Stimulated activated memory B cell treated with anti-CD40 and anti-IgM and Interleukin-4, amounts not matched to agents 10 μg/mL and 1 μg/mL and 100 μg/mL, for 72 hours (primary cell): ENCODE measurements at regions not wholly inside any gene's neighbourhood (a gene's known extent, or its start where the extent isn't known, plus 50 kb on each side); places are given as distances from the start of the nearest gene placed in this dataset.
"Not testable (repeated sequence)": the region's sequence is repeated elsewhere in the genome, so short reads cannot be mapped to it uniquely, and the experiment has no call there.

Source experiments
- ATAC-seq: fragments of 150-1000 bp; cut with Tn5 transposase; 2 replicates; pipeline ENCODE4 v1.10.0; 2021
- H3K27ac Mint-ChIP-seq: one replicate; pipeline ENCODE4 v1.8.0; 2022; ENCODE audit warnings: mild to moderate bottlenecking, mixed read lengths
- H3K27me3 Mint-ChIP-seq: one replicate; pipeline ENCODE4 v1.8.0; 2022; ENCODE audit warnings: mixed read lengths
- H3K36me3 Mint-ChIP-seq: one replicate; pipeline ENCODE4 v1.8.0; 2022; ENCODE audit warnings: mixed read lengths
- H3K4me1 Mint-ChIP-seq: one replicate; pipeline ENCODE4 v1.8.0; 2022; ENCODE audit warnings: mixed read lengths
- H3K4me3 Mint-ChIP-seq: one replicate; pipeline ENCODE4 v1.8.0; 2022; ENCODE audit warnings: mild to moderate bottlenecking, moderate library complexity, mixed read lengths
- H3K9me3 Mint-ChIP-seq: one replicate; pipeline ENCODE4 v1.8.0; 2022; ENCODE audit warnings: mixed read lengths

DNA sequence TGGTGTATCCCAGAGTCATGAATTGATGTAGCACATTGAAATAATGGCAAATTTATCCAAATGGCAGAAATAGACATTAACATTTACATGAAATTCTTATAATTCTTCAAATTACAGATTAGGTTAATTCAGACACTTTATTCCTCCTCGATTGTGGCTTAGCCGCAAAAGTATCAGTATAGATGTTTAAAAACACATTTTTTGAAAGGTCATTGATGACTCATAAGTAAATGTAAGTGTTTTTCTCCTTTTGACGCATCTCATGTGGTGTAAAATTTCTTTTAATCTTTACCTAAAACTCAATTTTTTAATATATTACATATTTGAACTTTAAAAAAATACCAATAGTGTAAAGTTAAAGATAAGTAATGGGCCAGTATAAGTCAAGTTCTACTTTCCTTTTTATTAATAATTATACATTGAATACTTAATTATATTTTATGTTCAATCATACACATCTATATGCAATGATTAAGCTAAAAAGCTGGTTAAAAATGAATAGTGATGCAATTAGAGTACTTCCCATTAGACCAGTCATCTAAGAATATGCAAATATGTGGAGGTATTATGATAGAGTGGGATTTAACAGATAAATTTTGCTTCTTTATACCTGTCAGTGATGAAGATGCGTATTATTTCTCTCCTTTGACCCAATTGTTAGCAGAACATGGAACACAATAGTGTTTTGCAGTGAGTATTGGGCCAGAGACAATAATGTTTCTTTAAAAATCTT lies 678.1 kb upstream of the DPPA4 start:
- ATAC-seq: no peak
- no peak overlapping the region for H3K27ac Mint-ChIP-seq
- no peaks in the 10 kb centered on the region for H3K27me3 Mint-ChIP-seq
- H3K36me3 Mint-ChIP-seq: no peaks in the 10 kb centered on the region
- H3K4me3 Mint-ChIP-seq: no peak overlapping the region
- H3K4me1 Mint-ChIP-seq: no peaks in the 10 kb centered on the region
- H3K9me3 Mint-ChIP-seq: peaks cover 6% of the 10 kb centered on the region

DNA sequence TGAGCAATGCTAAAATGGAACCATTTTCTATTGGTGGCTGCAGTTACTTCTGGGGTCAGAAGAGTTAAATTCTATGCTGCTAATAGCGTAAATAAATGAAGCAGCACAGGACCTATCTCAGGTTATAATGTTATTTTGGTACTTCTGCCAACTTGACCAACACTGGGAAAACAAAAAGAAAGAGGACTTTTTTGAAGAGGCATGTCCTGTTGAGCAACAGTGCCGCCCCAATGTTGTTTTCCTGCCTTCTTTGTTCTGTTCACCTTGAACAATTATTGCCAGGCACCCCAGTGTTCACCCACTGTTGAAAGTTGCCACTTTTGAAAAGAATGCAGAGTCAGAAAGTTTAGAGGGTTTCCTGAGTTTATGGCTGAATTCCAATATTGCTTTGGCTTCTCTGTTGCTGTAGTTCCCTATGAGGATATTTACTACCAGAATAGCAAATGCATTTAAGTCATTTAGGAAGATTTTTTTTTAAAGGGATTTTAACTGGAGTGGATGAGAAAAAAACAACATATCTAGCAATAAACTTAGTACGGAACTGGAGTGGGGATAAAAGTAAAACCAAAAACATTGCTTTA lies 679.0 kb upstream of the DPPA4 start:
- Mint-ChIP-seq H3K4me1 (no peaks in the 10 kb centered on the region), H3K36me3 (no peaks in the 10 kb centered on the region), H3K9me3 (peaks cover 6% of the 10 kb centered on the region), H3K27ac (no peak overlapping the region), H3K27me3 (no peaks in the 10 kb centered on the region), H3K4me3 (no peak overlapping the region)
- ATAC-seq: no peak

DNA sequence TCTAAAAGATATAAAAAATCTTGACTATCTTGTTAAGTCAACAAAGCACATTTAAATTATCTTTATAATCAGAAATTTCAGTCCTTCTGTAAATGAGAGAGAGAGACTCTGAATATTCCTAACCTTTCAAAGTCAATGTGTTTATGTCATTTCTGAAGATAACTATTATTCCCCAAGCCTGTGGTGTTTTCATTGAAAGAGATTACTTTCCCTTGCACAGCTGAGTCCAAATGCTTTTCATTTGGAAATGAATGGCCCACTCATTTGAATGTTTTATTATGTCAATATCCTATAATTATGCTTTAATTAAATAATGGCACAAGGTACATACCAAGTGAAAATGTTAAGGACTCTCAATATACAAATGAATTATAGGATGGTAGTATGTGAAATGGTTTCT lies 680.0 kb upstream of the DPPA4 start:
- Mint-ChIP-seq H3K4me1 (no peaks in the 10 kb centered on the region), H3K9me3 (peaks cover 6% of the 10 kb centered on the region), H3K36me3 (no peaks in the 10 kb centered on the region), H3K4me3 (no peak overlapping the region), H3K27ac (no peak overlapping the region), H3K27me3 (no peaks in the 10 kb centered on the region)
- ATAC-seq: no peak

DNA sequence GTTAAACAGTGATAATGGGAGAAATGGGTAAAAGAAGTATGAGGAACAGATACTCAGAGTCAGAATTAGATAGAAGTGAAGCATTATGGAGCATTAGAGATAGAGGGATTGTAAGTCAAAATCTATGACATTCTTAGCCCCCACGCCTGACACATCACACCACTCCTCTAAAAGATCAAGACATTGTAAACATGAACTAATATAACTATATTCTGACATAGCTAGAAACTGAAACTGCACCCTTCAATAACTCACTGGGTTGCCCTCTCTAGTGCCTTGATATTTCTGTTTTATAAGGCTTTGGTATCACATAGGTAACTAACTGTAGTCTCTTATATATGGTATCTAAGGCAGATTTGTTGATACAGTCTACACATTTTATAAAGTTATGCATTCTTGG lies 684.3 kb upstream of the DPPA4 start:
- ATAC-seq: no peak
- H3K36me3 Mint-ChIP-seq: no peaks in the 10 kb centered on the region
- no peak overlapping the region for H3K4me3 Mint-ChIP-seq
- H3K27ac Mint-ChIP-seq: no peak overlapping the region
- H3K27me3 Mint-ChIP-seq: no peaks in the 10 kb centered on the region
- no peaks in the 10 kb centered on the region for H3K4me1 Mint-ChIP-seq
- peaks cover 3% of the 10 kb centered on the region for H3K9me3 Mint-ChIP-seq

DNA sequence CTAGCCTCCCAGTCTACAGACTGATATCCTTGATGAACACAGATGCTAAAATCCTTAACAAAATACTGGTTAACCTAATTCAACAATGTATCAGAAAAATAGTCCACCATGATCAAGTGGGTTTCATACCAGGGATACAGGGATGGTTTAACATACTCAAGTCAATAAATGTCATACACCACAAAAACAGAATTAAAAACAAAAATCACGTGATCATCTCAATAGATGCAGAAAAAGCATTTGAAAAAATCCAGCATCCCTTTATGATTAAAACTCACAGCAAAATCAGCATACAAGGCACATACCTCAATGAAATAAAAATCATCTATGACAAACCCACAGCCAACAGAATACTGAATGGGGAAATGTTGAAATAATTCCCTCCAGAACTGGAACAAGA lies 685.7 kb upstream of the DPPA4 start:
- H3K27me3 Mint-ChIP-seq, H3K4me1 Mint-ChIP-seq, H3K9me3 Mint-ChIP-seq, ATAC-seq, H3K4me3 Mint-ChIP-seq, H3K36me3 Mint-ChIP-seq, H3K27ac Mint-ChIP-seq: not testable (repeated sequence)

DNA sequence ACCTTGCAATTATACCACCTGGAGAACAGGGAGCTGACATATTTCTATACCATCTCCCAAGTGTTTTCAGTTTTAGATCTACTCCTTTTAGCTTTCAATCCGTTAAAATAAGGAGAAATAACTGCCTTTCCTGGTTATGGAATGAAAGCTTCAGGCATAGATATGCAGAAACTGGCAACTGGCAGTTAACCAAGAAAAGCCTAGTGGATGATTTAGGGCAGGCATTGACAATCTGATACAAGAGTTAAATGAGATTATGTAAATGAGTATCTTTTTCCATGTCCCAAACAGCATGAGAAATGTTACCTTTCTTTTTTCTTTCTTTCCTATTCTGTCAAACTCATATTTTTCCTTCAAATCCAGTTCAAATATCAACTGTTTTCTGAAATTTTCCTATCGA lies 689.1 kb upstream of the DPPA4 start:
- no peaks in the 10 kb centered on the region for H3K4me1 Mint-ChIP-seq
- H3K27ac Mint-ChIP-seq: no peak overlapping the region
- no peaks in the 10 kb centered on the region for H3K27me3 Mint-ChIP-seq
- H3K9me3 Mint-ChIP-seq: peaks cover 3% of the 10 kb centered on the region
- H3K4me3 Mint-ChIP-seq: no peak overlapping the region
- ATAC-seq: no peak
- H3K36me3 Mint-ChIP-seq: no peaks in the 10 kb centered on the region

DNA sequence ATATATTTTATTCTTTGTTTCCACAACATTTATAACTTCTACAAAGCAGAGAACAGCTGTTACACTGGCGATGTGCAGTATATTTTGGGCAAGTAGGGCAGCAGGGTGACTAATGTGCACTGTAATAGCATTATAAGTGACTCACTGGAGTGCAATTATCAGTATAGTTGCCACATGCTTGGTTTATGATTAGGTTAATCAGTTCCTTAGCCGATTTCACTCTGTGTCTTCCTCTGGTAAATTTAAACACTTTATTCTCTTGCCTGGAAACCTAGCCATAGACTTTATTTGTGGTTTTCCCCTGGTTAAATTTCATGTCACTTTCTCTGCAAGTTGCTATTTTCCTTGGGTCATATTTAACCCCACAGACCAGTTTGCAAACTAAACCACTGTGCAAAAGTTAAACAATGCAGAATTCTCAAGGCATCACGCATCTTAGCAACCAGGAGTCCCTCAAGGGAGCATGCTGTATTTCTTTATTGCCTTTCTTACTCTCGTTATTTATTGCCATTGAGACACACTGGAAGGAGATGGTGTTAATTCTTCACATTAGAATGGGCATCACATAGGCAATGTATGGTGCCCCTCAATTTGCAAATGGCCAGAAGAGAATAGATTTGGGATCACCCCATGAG lies 690.2 kb upstream of the DPPA4 start:
- no peak overlapping the region for H3K27ac Mint-ChIP-seq
- H3K27me3 Mint-ChIP-seq: no peaks in the 10 kb centered on the region
- no peak for ATAC-seq
- no peaks in the 10 kb centered on the region for H3K4me1 Mint-ChIP-seq
- no peak overlapping the region for H3K4me3 Mint-ChIP-seq
- H3K36me3 Mint-ChIP-seq: no peaks in the 10 kb centered on the region
- peaks cover 3% of the 10 kb centered on the region for H3K9me3 Mint-ChIP-seq

DNA sequence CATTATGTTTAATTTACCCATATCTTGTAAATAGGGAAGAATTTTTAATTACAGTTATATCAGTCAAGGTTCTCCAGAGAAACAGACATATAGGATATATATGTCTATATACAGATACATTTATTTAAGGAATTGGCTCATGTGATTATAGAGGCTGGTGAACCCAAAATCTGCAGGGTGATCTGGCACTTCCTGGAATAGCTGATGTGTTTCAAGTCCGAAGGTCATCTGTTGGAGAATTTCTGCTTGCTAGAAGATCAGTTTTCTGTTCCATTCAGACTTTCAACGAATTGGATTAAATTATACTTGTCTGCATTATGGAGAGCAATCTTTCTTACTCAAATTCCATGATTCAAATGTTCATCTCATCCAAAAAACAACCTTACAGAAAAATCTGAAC lies 694.6 kb upstream of the DPPA4 start:
- H3K4me3 Mint-ChIP-seq: no peak overlapping the region
- no peaks in the 10 kb centered on the region for H3K4me1 Mint-ChIP-seq
- no peaks in the 10 kb centered on the region for H3K27me3 Mint-ChIP-seq
- ATAC-seq: no peak
- no peaks in the 10 kb centered on the region for H3K9me3 Mint-ChIP-seq
- H3K27ac Mint-ChIP-seq: no peak overlapping the region
- no peaks in the 10 kb centered on the region for H3K36me3 Mint-ChIP-seq

DNA sequence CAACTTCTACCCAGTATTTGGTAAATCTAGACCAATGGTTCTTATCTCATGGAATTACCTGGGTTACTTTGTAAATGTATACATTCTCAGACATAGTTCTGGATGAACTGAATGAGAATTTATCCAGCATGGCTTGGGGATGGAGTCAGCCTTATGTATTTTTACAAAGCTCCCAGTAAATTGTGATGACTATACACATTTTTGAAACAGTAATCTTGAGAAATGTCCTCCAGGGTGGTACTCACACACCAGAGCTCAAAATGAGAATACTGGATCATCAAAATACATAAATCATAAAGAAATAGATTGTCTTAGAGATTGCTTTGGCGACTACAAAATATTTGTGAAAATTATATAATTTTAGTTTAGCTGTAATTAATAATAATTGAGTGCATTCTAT lies 722.1 kb upstream of the DPPA4 start:
- H3K36me3 Mint-ChIP-seq: no peaks in the 10 kb centered on the region
- no peaks in the 10 kb centered on the region for H3K4me1 Mint-ChIP-seq
- no peak for ATAC-seq
- H3K27me3 Mint-ChIP-seq: no peaks in the 10 kb centered on the region
- H3K9me3 Mint-ChIP-seq: peaks cover 2% of the 10 kb centered on the region
- no peak overlapping the region for H3K4me3 Mint-ChIP-seq
- no peak overlapping the region for H3K27ac Mint-ChIP-seq

DNA sequence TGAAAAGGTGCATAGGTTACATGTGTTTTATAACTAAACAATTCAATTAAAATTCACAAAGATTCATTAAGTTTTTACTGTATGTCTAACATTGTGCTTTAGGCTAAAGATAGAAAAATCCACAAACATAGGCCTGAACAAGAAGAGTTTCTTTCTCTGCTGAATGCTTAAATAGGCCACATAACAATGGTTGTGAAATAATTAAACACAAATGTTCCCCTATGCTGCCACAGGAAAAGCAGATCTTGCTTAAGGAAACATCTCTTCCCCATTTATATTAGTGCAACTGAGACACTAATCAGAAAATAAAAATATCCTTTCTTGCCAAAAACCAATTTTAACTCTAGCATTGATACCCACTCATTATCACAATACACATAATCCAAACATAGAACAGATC lies 725.4 kb upstream of the DPPA4 start:
- ATAC-seq: no peak
- Mint-ChIP-seq H3K36me3 (no peaks in the 10 kb centered on the region), H3K27ac (no peak overlapping the region), H3K4me3 (no peak overlapping the region), H3K4me1 (no peaks in the 10 kb centered on the region), H3K27me3 (no peaks in the 10 kb centered on the region), H3K9me3 (no peaks in the 10 kb centered on the region)

DNA sequence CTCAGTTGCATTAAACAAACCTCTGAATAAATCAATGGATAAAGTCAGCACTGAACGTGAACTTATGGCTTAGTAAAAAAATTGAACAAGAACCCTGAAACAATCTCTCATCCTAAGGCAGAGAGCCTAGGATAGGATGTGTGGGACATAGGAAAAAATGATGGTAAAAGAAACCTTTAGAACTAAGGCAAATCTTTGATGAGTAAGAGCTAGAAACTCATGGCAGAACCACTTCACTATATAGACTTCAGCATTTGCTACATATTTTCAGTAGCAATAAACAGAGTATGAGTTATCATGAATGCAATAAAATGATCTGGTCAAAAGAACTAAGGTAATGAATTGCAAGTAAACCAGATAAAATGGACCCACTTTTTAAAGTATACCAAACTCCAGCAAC lies 725.8 kb upstream of the DPPA4 start:
- no peak overlapping the region for H3K27ac Mint-ChIP-seq
- H3K27me3 Mint-ChIP-seq: no peaks in the 10 kb centered on the region
- no peak for ATAC-seq
- no peaks in the 10 kb centered on the region for H3K36me3 Mint-ChIP-seq
- H3K9me3 Mint-ChIP-seq: no peaks in the 10 kb centered on the region
- H3K4me1 Mint-ChIP-seq: no peaks in the 10 kb centered on the region
- no peak overlapping the region for H3K4me3 Mint-ChIP-seq

DNA sequence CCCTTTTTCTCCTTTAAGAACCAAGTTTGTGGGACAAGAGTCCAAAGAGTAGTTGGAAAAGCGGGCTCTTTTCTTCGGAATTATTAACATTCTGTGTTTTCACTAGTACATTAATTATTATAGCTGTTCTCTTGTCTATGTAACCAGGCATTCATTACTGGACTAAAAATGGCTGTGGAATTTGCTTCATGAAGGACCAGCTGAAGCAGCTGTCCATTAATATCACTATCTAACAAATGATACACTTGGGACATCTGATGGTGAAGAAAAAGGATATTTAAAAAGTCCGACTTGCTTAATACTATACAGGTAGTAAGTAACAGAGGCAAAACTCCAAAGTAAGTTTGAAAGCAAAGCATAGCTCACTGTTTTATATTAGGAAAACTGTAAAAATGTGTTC lies 728.9 kb upstream of the DPPA4 start:
- Mint-ChIP-seq H3K27ac (no peak overlapping the region), H3K4me3 (no peak overlapping the region), H3K9me3 (no peaks in the 10 kb centered on the region), H3K4me1 (no peaks in the 10 kb centered on the region), H3K36me3 (no peaks in the 10 kb centered on the region), H3K27me3 (no peaks in the 10 kb centered on the region)
- ATAC-seq: no peak

DNA sequence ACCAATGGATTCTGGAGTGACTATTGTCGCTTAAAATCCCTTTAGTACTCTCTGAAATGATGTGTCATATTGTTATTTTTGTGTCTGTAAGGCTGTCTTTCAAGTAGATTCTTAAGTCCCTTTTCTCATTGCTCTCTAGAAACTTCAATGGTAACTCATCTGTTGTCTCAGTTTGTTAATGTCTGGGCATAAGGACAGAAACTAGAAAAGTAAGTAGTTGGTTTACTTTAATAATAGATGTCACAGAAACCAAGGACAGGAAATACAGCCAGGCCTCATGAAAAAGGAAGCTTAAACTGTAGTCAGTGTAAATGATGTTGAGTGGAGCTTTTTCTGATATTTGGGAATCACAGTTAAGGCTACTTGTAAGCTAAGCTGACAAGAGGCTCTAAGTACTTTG lies 730.2 kb upstream of the DPPA4 start:
- Mint-ChIP-seq H3K27me3 (no peaks in the 10 kb centered on the region), H3K9me3 (peaks cover 6% of the 10 kb centered on the region), H3K4me1 (no peaks in the 10 kb centered on the region), H3K27ac (no peak overlapping the region), H3K4me3 (no peak overlapping the region), H3K36me3 (no peaks in the 10 kb centered on the region)
- ATAC-seq: no peak

DNA sequence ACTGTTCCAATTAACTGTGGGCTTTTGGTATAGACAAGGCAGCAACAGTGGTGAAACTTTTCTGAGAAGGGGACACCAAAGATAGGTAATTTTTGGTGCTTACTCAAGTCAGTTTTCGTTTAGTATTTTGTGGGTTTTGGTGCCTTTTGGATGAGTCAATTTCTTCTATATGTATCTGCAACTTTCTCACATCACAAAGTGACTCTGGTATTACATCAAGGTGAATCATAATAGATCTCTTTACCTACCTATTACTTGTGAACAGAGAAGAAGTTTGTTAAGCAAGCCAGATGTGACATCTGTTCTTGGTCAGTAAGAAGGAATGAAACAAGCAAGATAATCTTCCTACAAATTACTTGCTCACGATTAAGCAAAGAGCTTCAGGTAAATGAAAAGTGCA lies 732.4 kb upstream of the DPPA4 start:
- Mint-ChIP-seq H3K36me3 (no peaks in the 10 kb centered on the region), H3K27me3 (no peaks in the 10 kb centered on the region), H3K9me3 (peaks cover 6% of the 10 kb centered on the region), H3K4me3 (no peak overlapping the region), H3K27ac (no peak overlapping the region), H3K4me1 (no peaks in the 10 kb centered on the region)
- no peak for ATAC-seq

DNA sequence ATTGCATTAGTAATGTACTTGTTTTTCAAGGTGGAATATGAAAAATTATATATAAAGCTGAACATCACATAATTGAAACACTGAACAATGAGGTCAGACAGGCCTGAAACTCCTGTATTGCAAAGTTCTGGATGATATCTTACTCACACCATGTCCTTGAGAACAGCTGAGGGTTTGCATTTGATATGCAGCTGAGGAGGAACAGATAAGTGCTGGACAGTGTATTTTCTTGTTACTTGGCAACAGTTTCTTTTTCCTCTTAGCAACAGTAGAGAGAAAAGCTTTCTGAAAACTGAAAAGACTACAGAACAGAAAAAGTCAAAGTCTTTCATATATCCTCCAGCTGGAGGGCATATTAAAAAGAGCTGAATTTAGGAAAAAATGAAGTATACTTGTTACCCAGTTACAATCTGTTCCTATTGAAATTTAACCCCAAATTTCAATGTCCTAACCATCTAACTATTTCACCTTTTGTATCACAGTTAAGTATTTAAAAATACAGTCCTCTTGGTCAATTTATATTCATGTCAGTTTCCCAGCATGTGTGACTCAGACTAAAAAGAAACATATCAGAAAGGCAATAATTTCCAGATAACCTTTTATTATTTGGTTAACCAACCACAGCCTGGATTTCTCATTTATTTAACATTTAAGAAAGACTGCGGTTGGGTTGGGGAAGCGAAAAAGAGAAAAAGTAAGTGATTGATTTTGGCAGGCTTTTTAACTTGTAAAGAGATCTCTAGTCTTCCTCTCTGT lies 733.0 kb upstream of the DPPA4 start:
- H3K36me3 Mint-ChIP-seq: no peaks in the 10 kb centered on the region
- H3K4me3 Mint-ChIP-seq: no peak overlapping the region
- H3K27ac Mint-ChIP-seq: no peak overlapping the region
- no peaks in the 10 kb centered on the region for H3K4me1 Mint-ChIP-seq
- no peaks in the 10 kb centered on the region for H3K27me3 Mint-ChIP-seq
- H3K9me3 Mint-ChIP-seq: peaks cover 6% of the 10 kb centered on the region
- ATAC-seq: no peak

DNA sequence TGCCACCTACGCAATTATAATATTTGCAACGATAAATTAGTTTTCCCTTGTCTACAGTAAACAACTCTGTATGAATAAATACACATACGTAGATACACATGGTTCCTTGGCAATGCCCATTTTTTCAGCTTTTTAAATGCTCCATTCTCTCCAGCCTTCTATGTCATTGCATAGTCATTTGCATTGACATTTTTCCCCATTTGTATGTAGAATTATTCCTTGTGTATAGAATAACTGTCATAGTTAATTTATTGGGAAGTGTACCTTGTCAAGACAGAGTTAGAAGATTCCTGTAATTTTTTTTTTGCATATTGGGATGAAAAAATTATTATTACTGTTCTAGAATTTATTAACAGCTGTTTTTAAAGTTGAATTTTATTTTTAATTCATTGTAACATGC lies 736.7 kb upstream of the DPPA4 start:
- H3K4me1 Mint-ChIP-seq: no peaks in the 10 kb centered on the region
- peaks cover 6% of the 10 kb centered on the region for H3K9me3 Mint-ChIP-seq
- H3K36me3 Mint-ChIP-seq: no peaks in the 10 kb centered on the region
- no peak overlapping the region for H3K27ac Mint-ChIP-seq
- H3K27me3 Mint-ChIP-seq: no peaks in the 10 kb centered on the region
- no peak overlapping the region for H3K4me3 Mint-ChIP-seq
- no peak for ATAC-seq
